ENCODE measurements at regions not wholly inside any gene's neighbourhood (a gene's known extent, or its start where the extent isn't known, plus 50 kb on each side); places are given as distances from the start of the nearest gene placed in this dataset.

- no peak overlapping the region for H3K27ac ChIP-seq
- no peaks in the 10 kb centered on the region for H3K4me1 ChIP-seq
- no peaks in the 10 kb centered on the region for H3K9me3 ChIP-seq
- TF ChIP-seq CTCF (IDR thresholded peaks at IDR 0.05) (no peak), POLR2A (IDR thresholded peaks at IDR 0.05) (no peak)
- no peaks in the 10 kb centered on the region for H3K36me3 ChIP-seq
- no peak overlapping the region for H3K4me3 ChIP-seq
- H3K27me3 ChIP-seq = no peaks in the 10 kb centered on the region
- DNase-seq = no peak
Observed at GRCh38 chr2:78465707-78466106, 559.8 kb upstream of the REG3G start.

GRCh38 chr2:78476619-78477229, 548.8 kb upstream of the REG3G start:
- H3K4me1 ChIP-seq = no peaks in the 10 kb centered on the region
- DNase-seq = no peak
- H3K4me3 ChIP-seq = no peak overlapping the region
- no peaks in the 10 kb centered on the region for H3K9me3 ChIP-seq
- no peaks in the 10 kb centered on the region for H3K36me3 ChIP-seq
- H3K27me3 ChIP-seq = no peaks in the 10 kb centered on the region
- TF ChIP-seq POLR2A (IDR thresholded peaks at IDR 0.05) (no peak), CTCF (IDR thresholded peaks at IDR 0.05) (no peak)
- no peak overlapping the region for H3K27ac ChIP-seq

- no peaks in the 10 kb centered on the region for H3K4me1 ChIP-seq
- no peaks in the 10 kb centered on the region for H3K9me3 ChIP-seq
- H3K36me3 ChIP-seq = no peaks in the 10 kb centered on the region
- H3K4me3 ChIP-seq = no peak overlapping the region
- TF ChIP-seq CTCF (IDR thresholded peaks at IDR 0.05) (no peak), POLR2A (IDR thresholded peaks at IDR 0.05) (no peak)
- no peak for DNase-seq
- no peaks in the 10 kb centered on the region for H3K27me3 ChIP-seq
- no peak overlapping the region for H3K27ac ChIP-seq
Observed at GRCh38 chr2:78486565-78486964, 538.9 kb upstream of the REG3G start.

GRCh38 chr2:78498125-78498524, 527.4 kb upstream of the REG3G start:
- Histone ChIP-seq H3K27me3 (no peaks in the 10 kb centered on the region), H3K36me3 (no peaks in the 10 kb centered on the region), H3K9me3 (no peaks in the 10 kb centered on the region), H3K4me1 (no peaks in the 10 kb centered on the region), H3K4me3 (no peak overlapping the region), H3K27ac (no peak overlapping the region)
- TF ChIP-seq CTCF (IDR thresholded peaks at IDR 0.05) (no peak), POLR2A (IDR thresholded peaks at IDR 0.05) (no peak)
- no peak for DNase-seq

- no peak for TF ChIP-seq POLR2A (IDR thresholded peaks at IDR 0.05)
- TF ChIP-seq CTCF (IDR thresholded peaks at IDR 0.05) = no peak
- H3K36me3 ChIP-seq = no peaks in the 10 kb centered on the region
- DNase-seq = no peak
Observed at GRCh38 chr2:78506301-78506700, 519.2 kb upstream of the REG3G start.

GRCh38 chr2:78521938-78522337, 503.6 kb upstream of the REG3G start:
- Histone ChIP-seq H3K27me3 (no peaks in the 10 kb centered on the region), H3K9me3 (no peaks in the 10 kb centered on the region), H3K4me3 (no peak overlapping the region), H3K27ac (no peak overlapping the region), H3K36me3 (no peaks in the 10 kb centered on the region), H3K4me1 (no peaks in the 10 kb centered on the region)
- no peak for TF ChIP-seq POLR2A (IDR thresholded peaks at IDR 0.05)
- no peak for TF ChIP-seq CTCF (IDR thresholded peaks at IDR 0.05)
- no peak for DNase-seq

More at GRCh38 chr2:78506301-78506700, 519.2 kb upstream of the REG3G start:
- H3K4me3 ChIP-seq = no peak overlapping the region
- no peaks in the 10 kb centered on the region for H3K9me3 ChIP-seq
- no peaks in the 10 kb centered on the region for H3K27me3 ChIP-seq
- no peak overlapping the region for H3K27ac ChIP-seq
- no peaks in the 10 kb centered on the region for H3K4me1 ChIP-seq
